GM10248 (cell line): ENCODE measurements at regions not wholly inside any gene's neighbourhood (a gene's known extent, or its start where the extent isn't known, plus 50 kb on each side); places are given as distances from the start of the nearest gene placed in this dataset.
"Not testable (repeated sequence)": the region's sequence is repeated elsewhere in the genome, so short reads cannot be mapped to it uniquely, and the experiment has no call there.

Source experiments
- CTCF ChIA-PET: fragments of 300-600 bp; sonication (Branson Sonifier 250); formaldehyde crosslinking; extraction: SDS; loops from one replicate; lab custom pipeline; 2021; ENCODE audit warnings: antibody characterized with exemption; lab: Yijun Ruan, JAX
- POLR2A ChIA-PET: fragments of 350-650 bp; sonication (Branson Sonifier 250); formaldehyde crosslinking; extraction: SDS; loops from one replicate; lab custom pipeline; 2020; ENCODE audit warnings: antibody characterized with exemption; lab: Yijun Ruan, JAX
- DNase-seq: peaks from one replicate; pipeline ENCODE4 v3.0.0; 2012; ENCODE audit errors: extremely low spot score
- CTCF ChIP-seq: IDR thresholded peaks from 2 replicates; pipeline ENCODE4 v1.5.1; 2012; ENCODE audit warnings: mild to moderate bottlenecking, low read depth; ENCODE audit errors: extremely low read depth, missing control alignments, control extremely low read depth

GRCh38 chrX:96576368-96576767 lies 108.3 kb upstream of the DIAPH2 start:
- ChIA-PET CTCF (interaction anchor here (1.0 kb wide), 1 partner anchor 12 kb away, joined by 4 read pairs; no protein-coding TSS in a partner anchor), POLR2A (no interaction called here)
- DNase-seq, result no peak
- no peak for TF ChIP-seq CTCF

GRCh38 chrX:96578781-96579180 lies 105.9 kb upstream of the DIAPH2 start:
- CTCF ChIA-PET, result no interaction called here
- DNase-seq, result no peak

GRCh38 chrX:96579252-96579651 lies 105.4 kb upstream of the DIAPH2 start:
- DNase-seq, result no peak
- CTCF ChIA-PET, result no interaction called here
- TF ChIP-seq CTCF, result no peak
- POLR2A ChIA-PET, result no interaction called here

More at GRCh38 chrX:96578781-96579180, 105.9 kb upstream of the DIAPH2 start:
- POLR2A ChIA-PET, result no interaction called here
- TF ChIP-seq CTCF, result no peak

GRCh38 chrX:96590403-96590802 lies 94.2 kb upstream of the DIAPH2 start:
- no peak for DNase-seq
- ChIA-PET POLR2A (no interaction called here), CTCF (no interaction called here)
- no peak for TF ChIP-seq CTCF

- DNase-seq, result no peak
- POLR2A ChIA-PET, result no interaction called here
- no peak for TF ChIP-seq CTCF
- CTCF ChIA-PET, result no interaction called here
Measured at GRCh38 chrX:96591421-96591820, 93.2 kb upstream of the DIAPH2 start.

GRCh38 chrX:96597847-96598246 lies 86.8 kb upstream of the DIAPH2 start:
- DNase-seq, POLR2A ChIA-PET, CTCF ChIA-PET: not testable (repeated sequence)

- ChIA-PET POLR2A (no interaction called here), CTCF (no interaction called here)
- no peak for DNase-seq
- TF ChIP-seq CTCF, result no peak
Measured at GRCh38 chrX:96611619-96612362, 72.9 kb upstream of the DIAPH2 start.
